HG03159 (cell line): ENCODE measurements at regions not wholly inside any gene's neighbourhood (a gene's known extent, or its start where the extent isn't known, plus 50 kb on each side); places are given as distances from the start of the nearest gene placed in this dataset.

ENCODE experiments used
- ATAC-seq: cut with Tn5 transposase; IDR thresholded peaks from one replicate; pipeline ENCODE4 v1.9.1; 2021; ENCODE audit warnings: mild to moderate bottlenecking, moderate library complexity; ENCODE audit not compliant: unreplicated experiment

DNA sequence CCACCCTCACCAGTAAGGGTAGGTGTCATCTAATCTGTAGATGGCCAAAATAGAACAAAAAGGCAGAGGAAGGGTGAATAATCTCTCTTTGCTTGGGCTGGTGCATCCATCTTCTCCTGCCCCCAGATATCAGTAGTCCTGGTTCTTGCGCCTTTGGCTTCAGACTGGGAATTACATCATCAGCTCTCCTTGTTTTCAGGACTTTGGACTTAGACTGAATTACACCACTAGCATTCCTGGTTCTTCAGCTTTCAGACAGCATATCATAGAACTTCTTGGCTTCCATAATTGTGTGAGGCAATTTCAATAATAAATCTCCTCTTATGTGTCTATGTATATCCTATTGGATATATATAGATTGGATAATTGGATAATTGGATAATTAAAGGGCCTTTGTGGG is 403.0 kb upstream of the USP24 start:
- no peak for ATAC-seq

DNA sequence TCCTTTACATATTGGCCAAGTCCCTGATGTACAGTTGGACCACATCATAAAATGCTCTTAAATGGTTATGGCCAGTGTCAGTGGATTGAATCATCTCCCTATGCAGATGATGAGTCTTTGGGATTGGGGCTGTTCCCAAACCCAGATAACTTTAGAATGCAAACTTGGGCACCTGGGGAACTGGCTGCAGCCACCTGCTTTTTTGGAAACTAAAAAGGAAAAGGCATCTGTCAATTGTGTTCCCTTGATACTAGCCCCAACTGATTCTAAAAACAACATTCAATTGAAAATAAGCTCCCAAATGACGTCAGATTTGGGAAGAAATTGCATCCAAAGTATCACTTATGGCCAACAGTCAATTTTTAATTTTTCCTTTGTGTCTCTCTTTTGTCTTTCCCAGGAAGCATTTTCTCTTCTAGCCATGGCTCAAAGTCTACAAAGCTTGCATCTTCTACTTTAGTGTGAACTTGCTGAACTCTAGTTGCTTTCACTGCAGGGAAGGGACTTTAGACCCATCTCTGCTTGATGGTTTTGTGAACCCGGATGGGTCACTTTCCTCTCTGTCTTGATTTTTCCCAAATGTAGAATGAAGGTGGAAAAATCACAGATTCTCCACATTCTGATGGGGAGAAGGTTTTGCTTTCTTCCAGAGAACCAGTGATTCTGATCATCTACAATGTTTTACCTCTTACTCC is 402.3 kb upstream of the USP24 start:
- ATAC-seq: no peak

DNA sequence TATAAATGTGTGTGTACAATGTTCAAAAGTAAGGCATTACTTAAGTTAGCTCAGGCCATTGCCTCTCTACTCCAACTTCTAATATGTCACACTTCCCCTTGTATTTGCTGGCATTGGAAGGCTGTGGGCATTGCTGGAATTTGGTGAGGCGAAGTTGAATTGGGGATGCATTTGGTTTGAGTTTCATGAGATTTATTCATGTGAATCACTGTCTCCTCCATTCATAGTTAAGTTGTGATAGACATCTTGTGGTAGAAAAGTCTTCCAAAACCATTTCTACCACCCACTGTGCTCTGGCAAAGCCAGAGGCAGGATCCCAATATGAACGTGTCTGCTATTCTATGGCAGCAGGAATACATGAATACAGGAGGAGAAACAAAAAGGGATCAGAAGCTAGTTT is 397.8 kb upstream of the USP24 start:
- ATAC-seq: no peak

DNA sequence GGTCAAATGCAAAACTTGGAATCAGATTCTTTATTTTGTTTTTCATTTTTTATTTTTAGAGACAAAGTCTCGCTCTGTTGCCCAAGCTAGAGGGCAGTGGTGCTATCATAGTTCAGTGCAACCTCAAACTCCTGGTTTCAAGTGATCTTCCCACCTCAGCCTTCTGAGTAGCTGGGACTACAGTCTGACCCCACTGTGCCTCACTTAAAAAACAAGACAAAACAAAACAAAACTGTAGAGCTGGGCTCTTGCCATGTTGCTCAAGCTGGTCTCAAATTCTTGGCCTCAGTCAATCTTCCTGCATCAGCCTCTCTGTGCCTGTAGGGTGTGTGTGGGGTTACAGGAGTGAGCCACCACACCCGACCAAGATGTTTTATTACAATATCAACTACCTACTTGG is 396.0 kb upstream of the USP24 start:
- ATAC-seq: no peak

DNA sequence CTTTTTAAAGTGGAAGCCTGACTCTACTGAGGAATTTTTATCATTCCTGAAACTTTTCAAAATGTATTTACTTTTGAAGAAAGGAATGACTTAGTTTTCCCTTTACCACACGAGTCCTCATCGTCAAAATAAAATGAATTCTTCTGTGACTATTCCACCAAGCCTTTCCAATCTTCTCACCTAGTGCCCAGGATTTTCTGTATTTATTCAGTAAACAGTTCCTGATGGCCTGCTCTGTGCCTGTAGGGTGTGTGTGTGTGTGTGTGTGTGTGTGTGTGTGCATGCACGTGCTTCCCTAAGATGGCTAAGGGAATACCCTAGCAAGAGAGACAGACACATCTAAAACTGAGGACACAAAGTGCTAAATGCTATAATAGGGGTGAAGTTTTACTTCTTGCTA is 395.0 kb upstream of the USP24 start:
- no peak for ATAC-seq

DNA sequence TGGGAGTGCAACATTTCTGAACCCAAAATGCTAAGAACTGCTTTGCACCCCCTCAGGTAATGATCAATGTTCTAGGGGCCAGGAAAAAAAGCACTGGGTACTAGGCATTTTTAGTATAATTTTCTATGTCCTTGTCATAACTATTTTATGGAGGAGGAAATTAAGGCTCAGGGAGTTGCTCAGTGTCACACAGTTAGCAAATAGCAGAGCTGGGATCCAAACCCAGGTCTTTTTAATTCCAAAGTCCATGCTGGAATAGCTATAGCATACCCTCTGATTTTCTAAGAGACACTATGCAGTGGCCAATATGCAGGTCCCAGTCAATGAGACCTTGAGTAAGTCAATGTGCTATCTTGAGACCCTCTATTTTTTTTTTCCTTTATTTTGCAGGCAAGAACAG is 394.5 kb upstream of the USP24 start:
- ATAC-seq: no peak

DNA sequence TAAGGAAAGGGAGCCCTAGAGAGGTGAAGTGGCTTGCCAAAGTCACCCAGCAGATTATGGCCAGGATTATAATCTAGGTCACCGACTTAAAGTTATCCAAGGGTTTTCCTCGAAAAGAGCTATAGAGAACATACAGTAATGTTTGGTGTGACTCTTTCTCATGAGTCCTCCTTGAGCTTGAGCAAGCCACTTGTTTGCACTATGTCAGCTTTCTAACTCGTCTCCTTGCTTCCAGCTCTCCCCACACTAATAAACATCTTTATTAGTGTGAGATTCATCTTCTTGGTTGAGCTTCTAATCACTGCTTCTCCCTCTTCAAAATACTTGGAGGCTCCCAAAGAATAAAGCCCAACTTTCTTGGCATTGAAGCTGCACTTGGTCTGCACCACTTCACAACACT is 390.0 kb upstream of the USP24 start:
- ATAC-seq: no peak

DNA sequence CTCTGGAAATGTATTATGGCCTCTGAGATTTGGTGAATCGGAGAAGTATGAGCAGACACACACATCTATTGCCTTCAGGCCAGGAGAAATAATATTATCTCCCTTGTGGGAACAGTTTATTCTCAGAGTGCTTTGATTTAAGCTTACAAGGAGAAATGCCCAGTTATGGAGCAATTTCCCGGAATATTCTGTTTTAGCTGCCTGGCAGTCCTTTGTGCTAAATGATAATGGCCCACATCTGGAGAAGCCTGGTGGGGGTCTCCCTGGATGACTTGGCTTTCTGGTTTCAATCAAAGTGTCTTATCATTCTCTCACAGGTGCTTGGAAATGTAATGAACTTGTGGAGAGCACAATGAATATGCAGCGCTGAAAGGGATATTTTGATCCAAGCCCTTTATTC is 389.6 kb upstream of the USP24 start:
- ATAC-seq: no peak

DNA sequence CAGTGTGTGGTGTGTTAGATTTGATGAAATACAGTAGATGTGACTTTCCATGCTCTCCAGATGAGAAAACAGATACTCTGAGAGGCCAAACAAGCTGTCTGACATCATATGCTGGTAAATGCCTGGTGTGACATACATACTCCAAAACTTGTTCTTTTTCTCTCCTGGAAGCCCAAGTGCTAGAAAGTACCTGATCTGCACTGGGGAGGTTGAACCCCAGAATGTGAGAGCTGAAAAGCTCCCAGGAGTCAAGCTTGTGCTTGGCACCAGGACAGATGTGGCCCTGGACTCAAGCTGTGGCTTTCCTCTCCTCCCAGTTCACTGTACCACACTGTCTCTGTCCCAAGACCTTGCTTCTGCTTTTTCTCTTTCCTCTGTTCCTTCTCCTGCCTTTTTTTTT is 389.0 kb upstream of the USP24 start:
- ATAC-seq: no peak

DNA sequence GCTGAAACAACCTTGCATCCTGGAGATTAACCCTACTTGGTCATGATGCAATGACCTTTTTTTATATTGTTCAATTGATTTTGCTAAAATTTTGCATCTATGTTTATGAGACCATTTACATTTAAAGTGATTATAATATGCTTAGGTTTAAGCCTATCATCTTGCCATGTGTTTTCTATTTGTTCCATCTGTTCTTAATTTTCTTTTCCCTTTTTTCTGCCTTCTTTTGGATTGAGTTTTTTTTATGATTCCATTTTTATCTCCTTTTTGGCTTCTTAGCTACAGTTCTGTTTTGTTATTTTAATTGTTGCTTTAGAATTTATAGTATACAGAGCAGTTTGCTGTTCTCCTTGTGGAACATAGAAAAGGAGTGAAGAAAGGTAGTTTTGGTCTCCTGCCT is 385.1 kb upstream of the USP24 start:
- ATAC-seq: no peak

DNA sequence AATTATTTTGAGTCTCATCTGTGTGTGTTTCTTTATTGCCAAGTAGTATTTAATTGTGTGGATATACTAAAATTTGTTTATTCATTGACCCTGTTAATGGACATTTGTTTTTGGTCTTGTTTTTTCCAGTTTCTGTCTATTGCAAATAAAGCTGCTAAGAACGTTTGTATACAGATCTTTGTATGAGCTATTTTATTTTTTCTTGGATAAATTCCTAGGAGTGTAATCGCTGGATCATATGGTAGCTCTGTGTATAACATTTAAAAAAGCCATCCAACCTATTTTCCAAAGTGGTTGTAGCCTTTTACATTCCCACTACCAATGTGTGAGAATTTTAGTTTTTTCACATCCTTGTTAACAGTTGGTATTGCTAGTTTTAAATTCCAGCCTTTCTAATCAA is 382.7 kb upstream of the USP24 start:
- ATAC-seq: no peak

DNA sequence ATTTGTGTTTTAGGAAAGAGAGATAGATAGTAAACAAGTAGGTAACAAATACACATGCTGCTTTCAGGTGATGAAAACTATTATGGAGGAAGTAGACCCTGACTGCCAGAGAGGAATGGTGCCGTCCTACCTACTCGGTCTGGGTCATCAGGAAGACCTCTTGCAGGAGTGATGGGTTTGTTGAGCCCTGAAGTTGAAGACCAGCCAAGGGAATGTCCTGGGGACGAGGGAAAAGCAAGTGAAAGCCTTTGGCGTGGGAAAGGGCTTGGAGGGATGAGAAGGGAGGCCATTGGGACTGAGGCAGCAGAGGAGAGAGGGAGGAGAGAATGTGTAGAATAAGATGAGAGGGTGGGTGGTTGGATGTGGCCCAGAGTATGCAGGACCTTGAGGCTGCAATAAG is 379.5 kb upstream of the USP24 start:
- no peak for ATAC-seq

DNA sequence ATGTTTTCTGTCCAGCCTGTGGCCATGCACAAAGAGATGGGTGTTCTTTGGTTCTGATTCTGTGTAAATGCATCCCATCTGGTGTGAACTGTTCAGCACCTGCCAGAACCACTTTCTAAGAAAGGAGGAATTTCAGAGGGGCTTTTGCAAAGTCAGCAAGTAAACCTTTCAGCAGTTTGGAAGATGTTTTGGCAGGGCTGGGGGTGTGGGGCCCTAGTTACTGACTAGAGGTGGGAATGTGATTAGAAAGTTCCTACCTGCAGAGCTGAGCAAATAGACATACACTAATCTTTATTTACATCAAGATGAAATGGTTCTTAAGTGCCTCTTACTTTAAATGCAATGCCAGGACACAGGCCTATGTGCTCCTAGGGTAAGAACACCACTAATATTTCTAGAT is 378.1 kb upstream of the USP24 start:
- no peak for ATAC-seq

DNA sequence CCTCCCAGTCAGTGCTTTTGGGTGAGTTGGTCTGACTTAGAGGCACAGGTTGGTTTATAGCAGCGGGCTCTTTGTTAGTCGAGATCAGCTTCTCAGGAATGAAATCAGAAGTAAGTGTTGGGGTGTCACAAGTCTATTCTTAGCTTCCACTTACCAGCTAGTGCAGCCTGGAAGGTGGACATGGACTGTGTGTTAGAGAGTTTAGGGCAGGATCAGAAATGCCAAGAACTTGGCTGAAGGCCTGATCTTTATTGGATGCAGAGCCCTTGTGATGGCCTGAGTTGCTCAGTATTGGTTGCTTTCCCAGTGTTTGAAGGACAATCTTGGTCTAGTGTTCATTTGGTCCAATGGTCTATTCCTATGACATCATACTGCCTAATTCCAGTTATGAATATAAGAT is 377.0 kb upstream of the USP24 start:
- no peak for ATAC-seq

DNA sequence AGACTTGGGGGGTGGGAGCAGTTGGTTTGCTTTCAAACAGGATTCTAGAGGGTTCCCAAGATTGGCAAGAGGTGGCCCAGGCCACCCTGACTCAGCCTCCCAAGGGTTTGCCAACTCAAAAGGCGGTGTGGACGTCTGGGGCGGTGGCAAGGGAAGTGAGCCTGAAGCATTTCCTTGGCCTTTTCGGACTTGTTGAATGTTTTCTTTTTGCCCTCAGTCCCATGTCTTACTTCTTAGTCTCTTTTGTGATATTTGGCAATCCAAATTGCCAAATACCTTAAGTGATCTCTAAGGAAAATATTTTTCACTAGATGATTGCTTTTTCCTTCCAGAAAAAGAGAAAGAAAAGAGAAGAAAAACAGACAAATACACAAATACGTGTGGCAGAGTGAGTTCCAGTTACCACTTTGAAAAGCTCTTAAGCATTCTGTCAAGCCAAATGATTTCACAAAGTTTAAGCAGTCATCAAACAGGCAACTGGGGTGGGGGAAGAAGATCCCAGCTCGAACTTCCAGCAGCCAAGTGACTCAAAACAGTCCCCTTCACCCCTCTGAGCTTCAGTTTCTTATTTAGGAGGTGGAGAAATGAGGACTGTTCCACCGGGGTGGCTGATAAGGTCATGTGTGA is 374.6 kb upstream of the USP24 start:
- no peak for ATAC-seq

DNA sequence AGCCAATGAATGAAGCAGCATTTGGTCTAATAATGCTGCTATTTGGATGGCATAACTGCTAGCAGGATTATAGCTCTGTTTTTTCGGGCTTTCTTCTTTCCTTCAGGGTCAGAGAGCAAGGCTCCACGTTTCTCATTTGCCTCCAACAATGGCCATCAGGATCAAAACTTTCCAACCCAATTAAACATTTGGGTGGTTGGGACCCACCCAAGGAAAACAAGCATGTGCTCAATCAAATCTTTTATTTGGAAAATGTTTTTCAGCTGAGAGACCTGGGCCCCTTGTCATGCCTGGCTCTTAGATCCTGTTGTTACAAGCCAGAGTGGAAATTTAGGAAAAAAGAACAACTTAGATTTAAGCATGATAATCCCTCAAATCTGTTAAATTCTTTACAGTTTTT is 373.1 kb upstream of the USP24 start:
- no peak for ATAC-seq

DNA sequence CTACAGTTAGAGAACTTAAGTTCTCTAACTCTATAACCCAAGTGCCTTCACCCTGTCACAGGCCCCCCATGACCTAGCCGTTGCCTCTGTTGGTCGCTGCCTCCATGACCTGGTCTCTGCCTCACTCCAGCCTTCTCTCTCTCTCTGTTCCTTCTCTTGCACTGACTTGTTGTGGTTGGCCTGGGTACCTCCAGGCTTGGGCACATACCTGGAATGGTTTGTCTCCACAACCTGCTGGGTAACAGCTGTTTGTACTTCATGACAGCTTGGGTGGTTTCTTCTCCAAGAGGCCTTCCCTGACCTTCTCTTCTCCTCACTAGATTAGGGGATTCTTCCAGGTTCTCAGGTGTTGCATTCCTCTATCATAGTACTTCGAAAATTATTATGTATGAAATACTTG is 371.6 kb upstream of the USP24 start:
- no peak for ATAC-seq

DNA sequence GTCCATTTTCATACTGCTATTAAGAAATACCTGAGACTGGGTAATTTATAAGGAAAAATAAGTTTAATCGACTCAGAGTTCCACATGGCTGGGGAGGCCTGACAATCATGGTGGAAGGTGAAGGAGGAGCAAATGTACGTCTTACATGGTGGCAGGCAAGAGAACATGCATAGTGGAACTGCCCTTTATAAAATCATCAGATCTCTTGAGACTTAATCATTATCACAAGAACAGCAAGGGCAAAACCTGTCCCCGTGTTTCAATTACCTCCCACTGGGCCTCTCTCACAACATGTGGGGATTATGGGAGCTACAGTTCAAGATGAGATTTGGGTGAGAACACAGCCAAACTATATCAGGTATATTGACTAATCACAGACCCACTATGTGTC is 370.2 kb upstream of the USP24 start:
- no peak for ATAC-seq

DNA sequence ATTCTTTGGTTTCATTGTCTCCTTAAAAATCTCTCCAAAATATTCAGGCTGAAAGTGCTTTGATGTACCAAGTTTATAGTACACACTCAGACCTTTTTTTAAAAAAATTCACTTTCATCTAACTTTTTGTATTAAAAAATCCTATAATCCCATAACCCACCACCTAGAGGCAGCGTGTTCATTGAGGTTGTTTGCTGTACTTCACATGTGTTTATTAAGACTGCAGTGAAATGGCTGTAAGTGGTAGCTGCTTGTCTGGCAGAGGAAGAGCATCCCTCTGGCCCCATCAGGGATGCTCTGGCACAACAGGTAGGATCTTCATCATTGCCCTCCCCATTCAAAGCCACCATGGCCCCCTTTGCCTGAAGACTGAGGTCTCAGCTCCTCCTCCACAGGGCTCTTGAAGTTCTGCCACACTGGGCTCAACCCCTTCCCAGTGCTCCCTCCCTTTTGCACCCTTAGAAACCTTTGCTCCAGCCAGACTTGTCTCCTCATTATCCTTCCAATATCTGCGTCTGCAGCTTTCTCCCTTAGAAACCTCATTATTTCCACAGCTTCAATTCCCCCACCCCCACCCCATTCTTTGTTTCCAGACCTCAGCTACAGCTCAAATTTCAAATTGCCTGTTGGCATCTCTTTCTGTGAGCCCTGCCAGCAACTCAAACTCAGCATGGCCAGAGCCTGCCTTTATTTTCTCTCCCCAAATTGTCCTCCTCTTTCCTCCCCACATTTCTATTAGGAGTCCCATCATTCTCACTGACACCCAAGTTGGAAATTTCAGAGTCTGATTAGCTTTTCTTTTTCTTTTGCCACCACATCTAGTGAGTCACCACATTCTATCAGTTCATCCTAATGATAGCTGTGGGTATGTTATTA is 369.6 kb upstream of the USP24 start:
- no peak for ATAC-seq

DNA sequence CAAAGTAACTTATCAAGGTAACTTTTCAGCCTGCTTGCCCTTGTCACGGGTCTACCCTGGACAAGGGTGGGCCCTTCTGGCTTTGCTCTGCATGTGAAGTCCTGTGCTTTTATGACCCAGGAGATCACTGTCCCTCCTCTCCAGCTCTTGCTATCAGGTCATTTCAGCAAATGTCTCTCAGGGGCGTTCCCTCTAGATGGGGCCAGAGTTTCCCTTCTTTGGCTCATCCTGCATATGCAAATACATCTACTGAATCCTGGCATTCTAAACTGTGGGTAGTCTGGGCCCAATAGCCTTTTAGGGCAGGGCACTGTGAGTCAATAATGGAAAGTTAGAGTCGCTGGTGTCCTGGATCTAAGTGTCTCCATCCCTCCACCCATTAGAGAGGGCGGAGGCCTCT is 366.9 kb upstream of the USP24 start:
- no peak for ATAC-seq

DNA sequence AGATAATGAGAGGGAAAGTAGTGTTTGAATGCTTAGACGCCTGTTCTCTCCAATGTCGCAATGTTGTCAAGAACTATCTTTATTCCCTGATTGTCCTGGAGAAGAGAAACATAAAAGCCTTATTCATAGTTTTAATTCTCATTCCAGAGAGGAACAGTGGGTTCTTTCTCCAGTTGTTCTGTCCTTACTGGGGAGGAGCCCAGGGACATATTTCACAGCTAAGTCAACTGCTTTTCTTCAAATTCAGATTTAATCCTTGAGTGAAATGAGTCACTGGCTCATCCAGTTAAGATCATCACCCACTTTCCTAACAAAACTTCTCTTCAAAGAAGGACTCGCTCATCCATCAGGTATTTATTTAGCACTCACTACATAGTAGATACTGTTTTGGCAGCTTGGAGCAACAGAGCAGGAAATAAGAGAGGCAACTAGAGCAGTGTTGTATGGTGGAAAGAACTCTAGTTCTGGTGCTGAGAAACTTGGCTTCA is 365.7 kb upstream of the USP24 start:
- ATAC-seq: no peak
